IgD-negative memory B cell (primary cell): ENCODE measurements at regions not wholly inside any gene's neighbourhood (a gene's known extent, or its start where the extent isn't known, plus 50 kb on each side); places are given as distances from the start of the nearest gene placed in this dataset.

Source experiments
- H3K27ac Mint-ChIP-seq, 3 donors: one replicate each; pipeline ENCODE4 v1.8.0; 2020 to 2022; ENCODE audit warnings: mild to moderate bottlenecking in 3 of 3, mixed read lengths in 3 of 3, moderate library complexity in 1 of 3
- H3K27me3 Mint-ChIP-seq: one replicate; pipeline ENCODE4 v1.8.0; 2021; ENCODE audit warnings: mixed read lengths
- H3K36me3 Mint-ChIP-seq: one replicate; pipeline ENCODE4 v1.8.0; 2020; ENCODE audit warnings: mild to moderate bottlenecking, mixed read lengths
- H3K4me1 Mint-ChIP-seq, 3 donors: one replicate each; pipeline ENCODE4 v1.8.0; 2020 to 2022; ENCODE audit warnings: mixed read lengths in 3 of 3, mild to moderate bottlenecking in 1 of 3
- H3K4me3 Mint-ChIP-seq, 4 donors: one replicate each; pipeline ENCODE4 v1.8.0; 2020 to 2022; ENCODE audit warnings: mild to moderate bottlenecking in 4 of 4, mixed read lengths in 4 of 4, moderate library complexity in 3 of 4
- H3K9me3 Mint-ChIP-seq, 3 donors: one replicate each; pipeline ENCODE4 v1.8.0; 2020 to 2021; ENCODE audit warnings: mixed read lengths in 3 of 3, mild to moderate bottlenecking in 1 of 3

DNA sequence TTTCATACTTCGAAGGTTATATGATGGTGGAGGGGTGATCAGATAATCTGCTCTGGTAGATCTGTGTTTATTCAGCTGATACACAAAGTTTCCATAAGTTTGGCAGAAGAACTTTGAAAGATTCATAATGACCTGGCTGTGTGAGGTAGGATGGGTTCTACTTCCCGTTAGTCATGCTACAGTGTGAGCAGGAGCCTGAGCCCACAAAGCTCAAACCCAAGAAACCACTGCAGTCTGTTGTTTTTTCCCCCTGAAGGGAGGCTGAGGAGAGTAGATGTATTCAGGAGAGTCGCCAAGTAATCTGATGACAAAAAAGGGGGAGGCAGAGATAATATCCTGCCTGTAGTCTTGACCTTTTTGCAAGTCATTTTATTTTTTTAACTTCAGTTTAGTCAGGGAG lies 52.8 kb upstream of the PPP3CA start:
- Mint-ChIP-seq H3K36me3 (peaks cover 2% of the 10 kb centered on the region), H3K27ac (no peak overlapping the region), H3K4me1 (no peaks in the 10 kb centered on the region), H3K9me3 (peaks cover 0 to 3% (median 0%) of the 10 kb centered on the region in 3 donors), H3K4me3 (no peak overlapping the region), H3K27me3 (no peaks in the 10 kb centered on the region)

DNA sequence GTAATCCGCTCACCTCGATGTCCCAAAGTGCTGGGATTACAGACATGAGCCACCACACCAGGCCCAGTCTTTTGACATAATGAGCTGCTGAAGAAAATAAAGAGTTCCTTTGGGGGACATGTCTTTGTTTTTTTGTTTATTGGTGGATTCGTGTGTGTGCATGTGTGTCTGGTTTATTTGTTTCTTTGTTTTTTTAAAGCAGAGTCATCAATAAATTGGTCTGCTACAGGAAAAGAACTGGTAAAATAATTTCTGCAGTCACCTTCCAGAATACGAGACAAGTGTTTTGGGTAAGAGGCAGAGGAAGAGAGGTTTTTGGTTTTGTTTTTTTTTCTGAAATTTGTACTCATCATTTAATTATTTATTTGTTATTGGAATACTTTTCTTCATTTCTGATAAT lies 51.5 kb upstream of the PPP3CA start:
- H3K9me3 Mint-ChIP-seq: peaks cover 0 to 3% (median 0%) of the 10 kb centered on the region in 3 donors
- peaks cover 2% of the 10 kb centered on the region for H3K36me3 Mint-ChIP-seq
- H3K27ac Mint-ChIP-seq: no peak overlapping the region
- H3K4me1 Mint-ChIP-seq: no peaks in the 10 kb centered on the region
- H3K27me3 Mint-ChIP-seq: no peaks in the 10 kb centered on the region
- H3K4me3 Mint-ChIP-seq: no peak overlapping the region
